HEK293 (cell line): ENCODE measurements at regions not wholly inside any gene's neighbourhood (a gene's known extent, or its start where the extent isn't known, plus 50 kb on each side); places are given as distances from the start of the nearest gene placed in this dataset.
A peak's percentile ranks its signal among the peaks of the same experiment; 100 is the strongest.

Experiments used
- CTCF ChIA-PET: fragments of 350-600 bp; formaldehyde crosslinking; extraction: SDS; loops from one replicate; lab custom pipeline; 2021; ENCODE audit warnings: antibody characterized with exemption; lab: Yijun Ruan, JAX
- POLR2A ChIA-PET: fragments of 300-600 bp; formaldehyde crosslinking; extraction: SDS; loops from one replicate; lab custom pipeline; 2020; ENCODE audit warnings: antibody characterized with exemption, inconsistent platforms; lab: Yijun Ruan, JAX
- H3K27ac ChIP-seq: fragments of 200-500 bp; sonication (Bioruptor generic); 2 replicates; pipeline ENCODE4 v1.5.1; 2014; ENCODE audit warnings: low read depth, low read length, control low read depth, inconsistent platforms; ENCODE audit errors: extremely low read depth
- H3K36me3 ChIP-seq, 2 experiments: fragments of 200-500 bp in 1 of 2; sonication (Bioruptor generic) in 1 of 2; 1 replicate in 1 of 2; 2 replicates in 1 of 2; pipeline ENCODE4 v1.5.1; 2014 to 2017; ENCODE audit warnings: inconsistent platforms in 2 of 2, low read length in 2 of 2; ENCODE audit not compliant: control insufficient read depth in 2 of 2, insufficient read depth in 1 of 2
- H3K4me1 ChIP-seq: fragments of 200-500 bp; sonication (Bioruptor generic); 2 replicates; pipeline ENCODE4 v1.5.1; 2014; ENCODE audit warnings: mild to moderate bottlenecking, low read length, inconsistent platforms; ENCODE audit not compliant: control insufficient read depth, insufficient read depth
- H3K4me3 ChIP-seq: 2 replicates; pipeline ENCODE4 v1.5.1; 2011; ENCODE audit warnings: low read depth, mild to moderate bottlenecking, control low read depth, low read length, moderate library complexity
- H3K9me3 ChIP-seq: fragments of 200-500 bp; sonication (Bioruptor generic); 2 replicates; pipeline ENCODE4 v1.5.1; 2014; ENCODE audit warnings: low read depth, low read length, inconsistent platforms; ENCODE audit not compliant: control insufficient read depth, insufficient read depth
- GLI4 ChIP-seq: fragments of 450-650 bp; formaldehyde crosslinking; IDR thresholded peaks from 2 replicates; pipeline ENCODE4 v1.5.1; 2016; ENCODE audit warnings: missing biosample characterization, missing genetic modification characterization
- MZF1 ChIP-seq: fragments of 450-650 bp; formaldehyde crosslinking; IDR thresholded peaks from 2 replicates; pipeline ENCODE4 v1.5.1; 2017; ENCODE audit warnings: missing biosample characterization, missing genetic modification characterization, borderline replicate concordance
- SALL2 ChIP-seq: fragments of 450-650 bp; formaldehyde crosslinking; IDR thresholded peaks from 2 replicates; pipeline ENCODE4 v1.5.0; 2017; ENCODE audit warnings: missing biosample characterization, mild to moderate bottlenecking, missing genetic modification characterization, borderline replicate concordance
- SCRT2 ChIP-seq: fragments of 450-650 bp; formaldehyde crosslinking; IDR thresholded peaks from 2 replicates; pipeline ENCODE4 v1.5.1; 2016; ENCODE audit warnings: missing biosample characterization, missing genetic modification characterization
- SETDB1 ChIP-seq: IDR thresholded peaks from one replicate; pipeline ENCODE4 v1.6.1; 2017; ENCODE audit warnings: mild to moderate bottlenecking, low read length, moderate library complexity, mixed read lengths; ENCODE audit not compliant: insufficient read length
- SP7 ChIP-seq: fragments of 450-650 bp; formaldehyde crosslinking; IDR thresholded peaks from 2 replicates; pipeline ENCODE4 v1.5.1; 2016; ENCODE audit warnings: missing biosample characterization, missing genetic modification characterization
- TRIM28 ChIP-seq: IDR thresholded peaks from 2 replicates; pipeline ENCODE4 v1.6.1; 2011; ENCODE audit warnings: low read length, control low read depth, borderline replicate concordance
- WT1 ChIP-seq: fragments of 450-650 bp; formaldehyde crosslinking; IDR thresholded peaks from 2 replicates; pipeline ENCODE4 v1.5.1; 2016; ENCODE audit warnings: missing biosample characterization, missing genetic modification characterization
- ZIC2 ChIP-seq: fragments of 450-650 bp; formaldehyde crosslinking; IDR thresholded peaks from 2 replicates; pipeline ENCODE4 v1.5.1; 2016; ENCODE audit warnings: missing biosample characterization, missing genetic modification characterization
- ZNF140 ChIP-seq: fragments of 450-650 bp; formaldehyde crosslinking; IDR thresholded peaks from 2 replicates; pipeline ENCODE4 v1.5.1; 2016; ENCODE audit warnings: missing biosample characterization, missing genetic modification characterization
- ZNF2 ChIP-seq: fragments of 450-650 bp; formaldehyde crosslinking; IDR thresholded peaks from 2 replicates; pipeline ENCODE4 v1.5.1; 2016; ENCODE audit warnings: missing biosample characterization, missing genetic modification characterization
- ZNF37A ChIP-seq: fragments of 450-650 bp; IDR thresholded peaks from 2 replicates; pipeline ENCODE4 v1.5.1; 2018; ENCODE audit warnings: missing biosample characterization, missing genetic modification characterization
- ZNF48 ChIP-seq: fragments of 450-650 bp; formaldehyde crosslinking; IDR thresholded peaks from 2 replicates; pipeline ENCODE4 v1.5.1; 2016; ENCODE audit warnings: missing biosample characterization, missing genetic modification characterization
- ZNF510 ChIP-seq: fragments of 450-650 bp; formaldehyde crosslinking; IDR thresholded peaks from 2 replicates; pipeline ENCODE4 v1.5.1; 2018; ENCODE audit warnings: mild to moderate bottlenecking, missing genetic modification characterization, missing biosample characterization; ENCODE audit not compliant: insufficient replicate concordance
- ZNF558 ChIP-seq: fragments of 450-650 bp; formaldehyde crosslinking; IDR thresholded peaks from 2 replicates; pipeline ENCODE4 v1.5.1; 2016; ENCODE audit warnings: missing biosample characterization, missing genetic modification characterization
- ZNF658 ChIP-seq: fragments of 450-650 bp; formaldehyde crosslinking; IDR thresholded peaks from 2 replicates; pipeline ENCODE4; 2016; ENCODE audit warnings: missing biosample characterization, missing genetic modification characterization
- TF ChIP-seq, protein P1 (sequence below): fragments of 450-650 bp; formaldehyde crosslinking; IDR thresholded peaks from 2 replicates; pipeline ENCODE4 v1.5.0; 2017; ENCODE audit warnings: missing biosample characterization, missing genetic modification characterization, borderline replicate concordance
- TF ChIP-seq, protein P2 (sequence below): fragments of 450-650 bp; formaldehyde crosslinking; IDR thresholded peaks from 2 replicates; pipeline ENCODE4 v1.5.1; 2016; ENCODE audit warnings: missing biosample characterization, missing genetic modification characterization
- TF ChIP-seq, protein P3 (sequence below): fragments of 450-650 bp; formaldehyde crosslinking; IDR thresholded peaks from 2 replicates; pipeline ENCODE4 v1.5.1; 2016; ENCODE audit warnings: missing biosample characterization, missing genetic modification characterization, low read depth
- TF ChIP-seq, protein P4 (sequence below): sonication (generic); formaldehyde crosslinking; IDR thresholded peaks from 2 replicates; pipeline ENCODE4 v1.8.1; 2022; ENCODE audit warnings: mild to moderate bottlenecking, moderate library complexity, missing genetic modification reagents
- TF ChIP-seq, protein P5 (sequence below): fragments of 450-650 bp; formaldehyde crosslinking; IDR thresholded peaks from 2 replicates; pipeline ENCODE4 v1.5.1; 2017; ENCODE audit warnings: missing biosample characterization, missing genetic modification characterization
- TF ChIP-seq, protein P6 (sequence below): fragments of 450-650 bp; formaldehyde crosslinking; IDR thresholded peaks from 2 replicates; pipeline ENCODE4 v1.5.1; 2016; ENCODE audit warnings: missing biosample characterization, missing genetic modification characterization
- TF ChIP-seq, protein P7 (sequence below): fragments of 450-650 bp; formaldehyde crosslinking; IDR thresholded peaks from 2 replicates; pipeline ENCODE4 v1.5.1; 2016; ENCODE audit warnings: missing biosample characterization, missing genetic modification characterization

DNA sequence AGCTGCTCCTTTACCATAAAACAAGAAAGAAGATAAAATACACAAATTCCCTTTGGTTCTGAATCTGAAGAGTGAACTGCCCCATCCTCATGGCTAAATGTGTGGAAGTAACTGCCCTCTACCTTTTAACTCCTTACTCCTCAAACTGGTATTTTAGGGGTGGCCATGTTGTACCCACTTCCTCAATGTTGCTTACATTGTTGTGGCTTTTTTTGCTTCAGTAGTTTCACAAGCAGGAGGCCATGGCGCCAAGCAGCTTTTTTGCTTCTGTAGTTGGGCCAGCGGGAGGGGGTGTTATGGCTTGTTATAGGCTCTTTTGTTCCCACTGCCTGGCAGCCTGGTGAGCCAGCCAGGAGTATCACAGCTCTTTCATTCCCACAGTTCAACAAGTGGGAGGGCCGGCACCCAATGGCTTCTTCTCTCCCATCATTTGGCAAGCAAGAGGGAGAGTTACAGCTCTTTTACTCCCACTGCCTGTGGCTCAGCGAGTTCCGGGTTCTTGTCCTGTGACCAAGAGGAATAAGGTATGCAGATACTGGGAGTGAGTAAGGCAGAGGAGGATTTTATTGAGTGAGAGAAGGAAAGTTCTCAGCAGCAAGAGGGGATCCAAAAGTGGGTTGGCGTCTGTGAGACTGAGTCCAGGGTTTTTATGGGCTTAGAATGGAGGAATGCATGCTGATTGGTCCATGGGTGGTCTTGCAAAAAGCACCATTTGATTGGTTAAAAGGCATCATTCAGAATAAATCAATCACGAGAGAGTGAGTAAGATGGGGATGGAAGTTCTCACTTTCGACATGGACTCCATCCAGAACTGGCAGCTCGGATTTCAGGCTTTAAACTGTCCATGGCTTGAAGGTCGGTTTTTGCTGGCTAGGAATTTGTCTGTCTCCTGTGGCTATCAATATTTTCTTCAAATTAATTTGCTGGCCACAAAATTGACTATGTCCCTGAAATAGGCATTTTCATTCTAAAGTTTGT lies 429.6 kb downstream of the HLX start:
- TF ChIP-seq SCRT2 (tag by site-specific recombination) (peak; percentile 53; the same call in 1 of the 2 replicates), MZF1 (tag by site-specific recombination) (peak; percentile 71; the same call in 1 of the 2 replicates), SETDB1 (peak; percentile 76), ZIC2 (tag by site-specific recombination) (0 out of 2 replicates have a peak, but pooled peaks have one; percentile 17), ZNF558 (no peak), SALL2 (tag by site-specific recombination) (no peak), TRIM28 (peak; percentile 32; the same call in 1 of the 2 replicates), ZNF510 (tag by site-specific recombination) (no peak)
- TF ChIP-seq, protein P1, sequence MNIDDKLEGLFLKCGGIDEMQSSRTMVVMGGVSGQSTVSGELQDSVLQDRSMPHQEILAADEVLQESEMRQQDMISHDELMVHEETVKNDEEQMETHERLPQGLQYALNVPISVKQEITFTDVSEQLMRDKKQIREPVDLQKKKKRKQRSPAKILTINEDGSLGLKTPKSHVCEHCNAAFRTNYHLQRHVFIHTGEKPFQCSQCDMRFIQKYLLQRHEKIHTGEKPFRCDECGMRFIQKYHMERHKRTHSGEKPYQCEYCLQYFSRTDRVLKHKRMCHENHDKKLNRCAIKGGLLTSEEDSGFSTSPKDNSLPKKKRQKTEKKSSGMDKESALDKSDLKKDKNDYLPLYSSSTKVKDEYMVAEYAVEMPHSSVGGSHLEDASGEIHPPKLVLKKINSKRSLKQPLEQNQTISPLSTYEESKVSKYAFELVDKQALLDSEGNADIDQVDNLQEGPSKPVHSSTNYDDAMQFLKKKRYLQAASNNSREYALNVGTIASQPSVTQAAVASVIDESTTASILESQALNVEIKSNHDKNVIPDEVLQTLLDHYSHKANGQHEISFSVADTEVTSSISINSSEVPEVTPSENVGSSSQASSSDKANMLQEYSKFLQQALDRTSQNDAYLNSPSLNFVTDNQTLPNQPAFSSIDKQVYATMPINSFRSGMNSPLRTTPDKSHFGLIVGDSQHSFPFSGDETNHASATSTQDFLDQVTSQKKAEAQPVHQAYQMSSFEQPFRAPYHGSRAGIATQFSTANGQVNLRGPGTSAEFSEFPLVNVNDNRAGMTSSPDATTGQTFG: no peak
- Histone ChIP-seq H3K27ac (no peak overlapping the region), H3K4me3 (no peak overlapping the region), H3K4me1 (no peaks in the 10 kb centered on the region), H3K36me3 (no peaks in the 10 kb centered on the region), H3K9me3 (no peaks in the 10 kb centered on the region; the same call in 1 of the 2 replicates)
- ChIA-PET POLR2A (no interaction called here), CTCF (interaction anchor here (0.7 to 1.2 kb wide), 2 partner anchors 45 to 337 kb away, joined by 3 to 4 read pairs; no protein-coding TSS in a partner anchor)

DNA sequence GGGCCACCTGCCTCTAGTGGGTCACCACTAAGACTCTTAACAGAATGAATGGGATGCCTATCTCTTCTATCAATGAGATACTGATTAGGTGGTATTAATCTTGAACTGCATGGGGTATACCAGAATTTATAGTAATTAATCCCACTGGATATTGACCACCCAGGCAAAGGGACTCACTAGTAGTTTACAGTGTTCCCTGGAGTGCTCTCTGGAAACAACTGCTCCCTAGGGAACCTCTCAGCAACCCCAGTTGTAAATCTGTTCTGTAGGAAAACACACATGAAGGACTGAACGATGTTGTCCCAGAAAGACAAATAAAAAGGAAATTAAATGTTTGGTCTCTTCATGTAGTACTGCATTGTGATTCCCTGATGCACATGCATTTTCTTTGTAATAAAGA lies 430.5 kb downstream of the HLX start:
- CTCF ChIA-PET: interaction anchor here (0.6 kb wide), 1 partner anchor 120 kb away, joined by 4 read pairs; no protein-coding TSS in a partner anchor
- H3K36me3 ChIP-seq: no peaks in the 10 kb centered on the region
- POLR2A ChIA-PET: no interaction called here
- no peak overlapping the region for H3K4me3 ChIP-seq
- no peaks in the 10 kb centered on the region for H3K4me1 ChIP-seq
- H3K27ac ChIP-seq: no peak overlapping the region
- H3K9me3 ChIP-seq: no peaks in the 10 kb centered on the region; the same call in 1 of the 2 replicates
- TF ChIP-seq, protein P2, sequence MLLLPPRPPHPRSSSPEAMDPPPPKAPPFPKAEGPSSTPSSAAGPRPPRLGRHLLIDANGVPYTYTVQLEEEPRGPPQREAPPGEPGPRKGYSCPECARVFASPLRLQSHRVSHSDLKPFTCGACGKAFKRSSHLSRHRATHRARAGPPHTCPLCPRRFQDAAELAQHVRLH (tag by site-specific recombination): no peak
- TF ChIP-seq GLI4 (no peak), WT1 (no peak), ZNF37A (tag by site-specific recombination) (no peak), ZNF2 (no peak), ZNF48 (tag by site-specific recombination) (no peak), ZNF140 (no peak), SP7 (tag by site-specific recombination) (no peak), ZNF658 (tag by site-specific recombination) (no peak)
- TF ChIP-seq, protein P3, sequence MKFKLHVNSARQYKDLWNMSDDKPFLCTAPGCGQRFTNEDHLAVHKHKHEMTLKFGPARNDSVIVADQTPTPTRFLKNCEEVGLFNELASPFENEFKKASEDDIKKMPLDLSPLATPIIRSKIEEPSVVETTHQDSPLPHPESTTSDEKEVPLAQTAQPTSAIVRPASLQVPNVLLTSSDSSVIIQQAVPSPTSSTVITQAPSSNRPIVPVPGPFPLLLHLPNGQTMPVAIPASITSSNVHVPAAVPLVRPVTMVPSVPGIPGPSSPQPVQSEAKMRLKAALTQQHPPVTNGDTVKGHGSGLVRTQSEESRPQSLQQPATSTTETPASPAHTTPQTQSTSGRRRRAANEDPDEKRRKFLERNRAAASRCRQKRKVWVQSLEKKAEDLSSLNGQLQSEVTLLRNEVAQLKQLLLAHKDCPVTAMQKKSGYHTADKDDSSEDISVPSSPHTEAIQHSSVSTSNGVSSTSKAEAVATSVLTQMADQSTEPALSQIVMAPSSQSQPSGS (tag by site-specific recombination): no peak
- TF ChIP-seq, protein P4, sequence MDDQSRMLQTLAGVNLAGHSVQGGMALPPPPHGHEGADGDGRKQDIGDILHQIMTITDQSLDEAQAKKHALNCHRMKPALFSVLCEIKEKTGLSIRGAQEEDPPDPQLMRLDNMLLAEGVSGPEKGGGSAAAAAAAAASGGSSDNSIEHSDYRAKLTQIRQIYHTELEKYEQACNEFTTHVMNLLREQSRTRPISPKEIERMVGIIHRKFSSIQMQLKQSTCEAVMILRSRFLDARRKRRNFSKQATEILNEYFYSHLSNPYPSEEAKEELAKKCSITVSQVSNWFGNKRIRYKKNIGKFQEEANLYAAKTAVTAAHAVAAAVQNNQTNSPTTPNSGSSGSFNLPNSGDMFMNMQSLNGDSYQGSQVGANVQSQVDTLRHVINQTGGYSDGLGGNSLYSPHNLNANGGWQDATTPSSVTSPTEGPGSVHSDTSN: no peak
- TF ChIP-seq, protein P5, sequence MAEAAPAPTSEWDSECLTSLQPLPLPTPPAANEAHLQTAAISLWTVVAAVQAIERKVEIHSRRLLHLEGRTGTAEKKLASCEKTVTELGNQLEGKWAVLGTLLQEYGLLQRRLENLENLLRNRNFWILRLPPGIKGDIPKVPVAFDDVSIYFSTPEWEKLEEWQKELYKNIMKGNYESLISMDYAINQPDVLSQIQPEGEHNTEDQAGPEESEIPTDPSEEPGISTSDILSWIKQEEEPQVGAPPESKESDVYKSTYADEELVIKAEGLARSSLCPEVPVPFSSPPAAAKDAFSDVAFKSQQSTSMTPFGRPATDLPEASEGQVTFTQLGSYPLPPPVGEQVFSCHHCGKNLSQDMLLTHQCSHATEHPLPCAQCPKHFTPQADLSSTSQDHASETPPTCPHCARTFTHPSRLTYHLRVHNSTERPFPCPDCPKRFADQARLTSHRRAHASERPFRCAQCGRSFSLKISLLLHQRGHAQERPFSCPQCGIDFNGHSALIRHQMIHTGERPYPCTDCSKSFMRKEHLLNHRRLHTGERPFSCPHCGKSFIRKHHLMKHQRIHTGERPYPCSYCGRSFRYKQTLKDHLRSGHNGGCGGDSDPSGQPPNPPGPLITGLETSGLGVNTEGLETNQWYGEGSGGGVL (tag by site-specific recombination): no peak
- TF ChIP-seq, protein P6, sequence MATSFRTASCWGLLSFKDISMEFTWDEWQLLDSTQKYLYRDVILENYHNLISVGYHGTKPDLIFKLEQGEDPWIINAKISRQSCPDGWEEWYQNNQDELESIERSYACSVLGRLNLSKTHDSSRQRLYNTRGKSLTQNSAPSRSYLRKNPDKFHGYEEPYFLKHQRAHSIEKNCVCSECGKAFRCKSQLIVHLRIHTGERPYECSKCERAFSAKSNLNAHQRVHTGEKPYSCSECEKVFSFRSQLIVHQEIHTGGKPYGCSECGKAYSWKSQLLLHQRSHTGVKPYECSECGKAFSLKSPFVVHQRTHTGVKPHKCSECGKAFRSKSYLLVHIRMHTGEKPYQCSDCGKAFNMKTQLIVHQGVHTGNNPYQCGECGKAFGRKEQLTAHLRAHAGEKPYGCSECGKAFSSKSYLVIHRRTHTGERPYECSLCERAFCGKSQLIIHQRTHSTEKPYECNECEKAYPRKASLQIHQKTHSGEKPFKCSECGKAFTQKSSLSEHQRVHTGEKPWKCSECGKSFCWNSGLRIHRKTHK: no peak
- TF ChIP-seq, protein P7, sequence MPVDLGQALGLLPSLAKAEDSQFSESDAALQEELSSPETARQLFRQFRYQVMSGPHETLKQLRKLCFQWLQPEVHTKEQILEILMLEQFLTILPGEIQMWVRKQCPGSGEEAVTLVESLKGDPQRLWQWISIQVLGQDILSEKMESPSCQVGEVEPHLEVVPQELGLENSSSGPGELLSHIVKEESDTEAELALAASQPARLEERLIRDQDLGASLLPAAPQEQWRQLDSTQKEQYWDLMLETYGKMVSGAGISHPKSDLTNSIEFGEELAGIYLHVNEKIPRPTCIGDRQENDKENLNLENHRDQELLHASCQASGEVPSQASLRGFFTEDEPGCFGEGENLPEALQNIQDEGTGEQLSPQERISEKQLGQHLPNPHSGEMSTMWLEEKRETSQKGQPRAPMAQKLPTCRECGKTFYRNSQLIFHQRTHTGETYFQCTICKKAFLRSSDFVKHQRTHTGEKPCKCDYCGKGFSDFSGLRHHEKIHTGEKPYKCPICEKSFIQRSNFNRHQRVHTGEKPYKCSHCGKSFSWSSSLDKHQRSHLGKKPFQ (tag by site-specific recombination): no peak
